Subcutaneous abdominal adipose tissue (tissue), 5 donors: ENCODE measurements at regions not wholly inside any gene's neighbourhood (a gene's known extent, or its start where the extent isn't known, plus 50 kb on each side); places are given as distances from the start of the nearest gene placed in this dataset.

Experiments
- H3K27ac ChIP-seq: one replicate; pipeline ENCODE4 v1.7.0; 2013; ENCODE audit warnings: low read depth, mild to moderate bottlenecking, inconsistent platforms, low read length, moderate library complexity
- H3K27me3 ChIP-seq, 5 donors: one replicate each; pipeline ENCODE4 v1.7.0; 2013; ENCODE audit warnings: low read length in 5 of 5, inconsistent platforms in 1 of 5; ENCODE audit not compliant: control insufficient read depth in 5 of 5, insufficient read depth in 4 of 5
- H3K36me3 ChIP-seq, 5 donors: one replicate each; pipeline ENCODE4 v1.7.0; 2013; ENCODE audit warnings: low read length in 5 of 5; ENCODE audit not compliant: control insufficient read depth in 5 of 5, insufficient read depth in 5 of 5
- H3K4me1 ChIP-seq, 5 donors: one replicate each; pipeline ENCODE4 v1.7.0; 2013; ENCODE audit warnings: low read length in 5 of 5, mild to moderate bottlenecking in 3 of 5, moderate library complexity in 1 of 5; ENCODE audit not compliant: control insufficient read depth in 5 of 5, insufficient read depth in 5 of 5
- H3K4me3 ChIP-seq, 5 donors: one replicate each; pipeline ENCODE4 v1.7.0; 2013; ENCODE audit warnings: low read length in 5 of 5, low read depth in 1 of 5
- H3K9ac ChIP-seq, 5 donors: one replicate each; pipeline ENCODE4 v1.7.0; 2013; ENCODE audit warnings: low read length in 5 of 5, mild to moderate bottlenecking in 4 of 5, moderate library complexity in 3 of 5
- H3K9me3 ChIP-seq, 5 donors: one replicate each; pipeline ENCODE4 v1.7.0; 2013; ENCODE audit warnings: low read length in 5 of 5; ENCODE audit not compliant: control insufficient read depth in 5 of 5
- donor health status: healthy.
- donor health status: healthy.
- donor health status: healthy.
- donor health status: healthy.
- donor health status: healthy.

GRCh38 chr15:38625886-38626285 lies 61.3 kb upstream of the RASGRP1 start:
- Histone ChIP-seq H3K27ac (no peak overlapping the region), H3K36me3 (no peaks in the 10 kb centered on the region), H3K27me3 (peaks cover 0 to 4% (median 0%) of the 10 kb centered on the region in 5 donors), H3K4me1 (peaks cover 0 to 4% (median under 1%) of the 10 kb centered on the region in 5 donors), H3K9ac (no peak overlapping the region), H3K4me3 (no peak overlapping the region), H3K9me3 (no peaks in the 10 kb centered on the region)

GRCh38 chr15:38626443-38627050 lies 61.9 kb upstream of the RASGRP1 start:
- Histone ChIP-seq H3K4me1 (peaks cover 0 to 4% (median 0%) of the 10 kb centered on the region in 5 donors), H3K36me3 (no peaks in the 10 kb centered on the region), H3K27me3 (peaks cover 0 to 4% (median 0%) of the 10 kb centered on the region in 5 donors), H3K9ac (no peak overlapping the region), H3K9me3 (no peaks in the 10 kb centered on the region), H3K4me3 (no peak overlapping the region), H3K27ac (no peak overlapping the region)

- no peaks in the 10 kb centered on the region for H3K9me3 ChIP-seq
- peaks cover 0 to 4% (median 0%) of the 10 kb centered on the region in 5 donors for H3K27me3 ChIP-seq
- no peaks in the 10 kb centered on the region for H3K36me3 ChIP-seq
- no peak overlapping the region for H3K4me3 ChIP-seq
- peaks cover 0 to 4% (median 0%) of the 10 kb centered on the region in 5 donors for H3K4me1 ChIP-seq
- H3K27ac ChIP-seq = no peak overlapping the region
- H3K9ac ChIP-seq = no peak overlapping the region
These were observed 63.2 kb upstream of the RASGRP1 start for GRCh38 chr15:38627689-38628277.

GRCh38 chr15:38631119-38632075 lies 66.8 kb upstream of the RASGRP1 start:
- H3K9ac ChIP-seq = no peak overlapping the region
- no peaks in the 10 kb centered on the region for H3K9me3 ChIP-seq
- no peak overlapping the region for H3K27ac ChIP-seq
- no peak overlapping the region for H3K4me3 ChIP-seq
- H3K4me1 ChIP-seq = no peaks in the 10 kb centered on the region
- H3K36me3 ChIP-seq = no peaks in the 10 kb centered on the region
- H3K27me3 ChIP-seq = peaks cover 0 to 4% (median 0%) of the 10 kb centered on the region in 5 donors

GRCh38 chr15:38635170-38635569 lies 70.6 kb upstream of the RASGRP1 start:
- no peaks in the 10 kb centered on the region for H3K4me1 ChIP-seq
- no peak overlapping the region for H3K27ac ChIP-seq
- no peaks in the 10 kb centered on the region for H3K9me3 ChIP-seq
- H3K4me3 ChIP-seq = no peak overlapping the region
- no peak overlapping the region for H3K9ac ChIP-seq
- no peaks in the 10 kb centered on the region for H3K27me3 ChIP-seq
- H3K36me3 ChIP-seq = no peaks in the 10 kb centered on the region

- Histone ChIP-seq H3K4me1 (no peaks in the 10 kb centered on the region), H3K36me3 (no peaks in the 10 kb centered on the region), H3K9me3 (no peaks in the 10 kb centered on the region), H3K9ac (no peak overlapping the region), H3K27me3 (no peaks in the 10 kb centered on the region), H3K27ac (no peak overlapping the region), H3K4me3 (no peak overlapping the region)
These were observed 72.0 kb upstream of the RASGRP1 start for GRCh38 chr15:38636597-38636996.

GRCh38 chr15:38638126-38638525 lies 73.5 kb upstream of the RASGRP1 start:
- Histone ChIP-seq H3K27me3 (no peaks in the 10 kb centered on the region), H3K9ac (no peak overlapping the region)

GRCh38 chr15:38638811-38639210 lies 74.2 kb upstream of the RASGRP1 start:
- Histone ChIP-seq H3K27ac (no peak overlapping the region), H3K27me3 (no peaks in the 10 kb centered on the region), H3K36me3 (no peaks in the 10 kb centered on the region), H3K4me3 (no peak overlapping the region), H3K9me3 (peaks cover 0 to 5% (median 0%) of the 10 kb centered on the region in 5 donors), H3K9ac (no peak overlapping the region), H3K4me1 (no peaks in the 10 kb centered on the region)

More at GRCh38 chr15:38638126-38638525, 73.5 kb upstream of the RASGRP1 start:
- Histone ChIP-seq H3K27ac (no peak overlapping the region), H3K36me3 (no peaks in the 10 kb centered on the region), H3K4me1 (no peaks in the 10 kb centered on the region), H3K4me3 (no peak overlapping the region), H3K9me3 (no peaks in the 10 kb centered on the region)

- no peaks in the 10 kb centered on the region for H3K36me3 ChIP-seq
- H3K9ac ChIP-seq = no peak overlapping the region
- H3K4me3 ChIP-seq = no peak overlapping the region
- peaks cover 0 to 6% (median 0%) of the 10 kb centered on the region in 5 donors for H3K9me3 ChIP-seq
- H3K4me1 ChIP-seq = no peaks in the 10 kb centered on the region
- no peak overlapping the region for H3K27ac ChIP-seq
- no peaks in the 10 kb centered on the region for H3K27me3 ChIP-seq
These were observed 78.2 kb upstream of the RASGRP1 start for GRCh38 chr15:38642689-38643270.
